MM.1S (cell line): ENCODE measurements at regions not wholly inside any gene's neighbourhood (a gene's known extent, or its start where the extent isn't known, plus 50 kb on each side); places are given as distances from the start of the nearest gene placed in this dataset.
"Not testable (repeated sequence)": the region's sequence is repeated elsewhere in the genome, so short reads cannot be mapped to it uniquely, and the experiment has no call there.

Experiments
- DNase-seq: peaks from one replicate; pipeline ENCODE4 v3.0.0-alpha.2; 2015
- H2AFZ ChIP-seq: fragments of 300-600 bp; sonication (generic); 2 replicates; pipeline ENCODE4 v1.6.0; 2016; ENCODE audit warnings: antibody characterized with exemption, low read length
- H3F3A ChIP-seq: fragments of 300-600 bp; sonication (generic); 2 replicates; pipeline ENCODE4 v1.6.1; 2016; ENCODE audit warnings: mild to moderate bottlenecking, antibody characterized with exemption, low read length, moderate library complexity, mixed read lengths; ENCODE audit not compliant: insufficient read depth
- H3K27ac ChIP-seq: fragments of 300-600 bp; sonication (generic); 2 replicates; pipeline ENCODE4 v1.5.1; 2016; ENCODE audit warnings: mild to moderate bottlenecking, low read length
- H3K27me3 ChIP-seq: fragments of 300-600 bp; sonication (generic); replicated peaks from 2 replicates; pipeline ENCODE4 v1.6.0; 2016; ENCODE audit warnings: low read length; ENCODE audit not compliant: insufficient read depth
- H3K36me3 ChIP-seq: fragments of 300-600 bp; sonication (generic); replicated peaks from 2 replicates; pipeline ENCODE4 v1.6.1; 2016; ENCODE audit warnings: mild to moderate bottlenecking, low read length, mixed read lengths; ENCODE audit not compliant: insufficient read depth
- H3K4me1 ChIP-seq: fragments of 300-600 bp; sonication (generic); 2 replicates; pipeline ENCODE4 v1.6.1; 2016; ENCODE audit warnings: low read length, mixed read lengths
- H3K4me2 ChIP-seq: fragments of 300-600 bp; sonication (generic); 2 replicates; pipeline ENCODE4 v1.6.0; 2016; ENCODE audit warnings: low read depth, low read length
- H3K4me3 ChIP-seq: fragments of 300-600 bp; sonication (generic); 2 replicates; pipeline ENCODE4 v1.5.1; 2016; ENCODE audit warnings: low read length, mixed read lengths
- H3K79me2 ChIP-seq: fragments of 300-600 bp; sonication (generic); 2 replicates; pipeline ENCODE4 v1.6.1; 2016; ENCODE audit warnings: mixed run types, low read length, mixed read lengths
- H3K9ac ChIP-seq: fragments of 300-600 bp; sonication (generic); 2 replicates; pipeline ENCODE4 v1.6.1; 2016; ENCODE audit warnings: low read length, mixed read lengths
- H3K9me2 ChIP-seq: fragments of 300-600 bp; sonication (generic); replicated peaks from 2 replicates; pipeline ENCODE4 v1.6.1; 2016; ENCODE audit warnings: mild to moderate bottlenecking, low read length, mixed read lengths; ENCODE audit not compliant: insufficient read depth
- H3K9me3 ChIP-seq: fragments of 300-600 bp; sonication (generic); replicated peaks from 2 replicates; pipeline ENCODE4 v1.6.1; 2016; ENCODE audit warnings: mild to moderate bottlenecking, low read length, mixed read lengths; ENCODE audit not compliant: insufficient read depth
- H4K20me1 ChIP-seq: fragments of 300-600 bp; sonication (generic); 2 replicates; pipeline ENCODE4 v1.6.1; 2016; ENCODE audit warnings: mild to moderate bottlenecking, low read length, moderate library complexity, mixed read lengths; ENCODE audit not compliant: insufficient read depth
- CTCF ChIP-seq: fragments of 300-600 bp; sonication (generic); IDR thresholded peaks from 2 replicates; pipeline ENCODE4 v1.5.1; 2016; ENCODE audit warnings: antibody characterized with exemption, low read length, mixed read lengths
- EZH2 ChIP-seq: fragments of 300-600 bp; sonication (generic); optimal IDR thresholded peaks from 2 replicates; pipeline ENCODE3; 2017; ENCODE audit warnings: low read depth, mild to moderate bottlenecking, antibody characterized with exemption, low read length, mixed read lengths
- EZH2phosphoT487 ChIP-seq: fragments of 300-600 bp; sonication (generic); IDR thresholded peaks from 2 replicates; pipeline ENCODE4 v1.6.1; 2018; ENCODE audit warnings: antibody characterized with exemption, low read length

- no peaks in the 10 kb centered on the region for H3K9me2 ChIP-seq
- H3K9ac ChIP-seq, result no peak overlapping the region
- H2AFZ ChIP-seq, result no peak overlapping the region
- H3K27ac ChIP-seq, result no peak overlapping the region
- H3K4me3 ChIP-seq, result no peak overlapping the region
- no peaks in the 10 kb centered on the region for H3K36me3 ChIP-seq
- H3K27me3 ChIP-seq, result no peaks in the 10 kb centered on the region
- DNase-seq, result no peak
- no peak overlapping the region for H3K4me2 ChIP-seq
- peaks cover 4% of the 10 kb centered on the region; the same call in 1 of the 2 replicates for H3F3A ChIP-seq
- H3K9me3 ChIP-seq, result no peaks in the 10 kb centered on the region
- no peaks in the 10 kb centered on the region for H4K20me1 ChIP-seq
- no peaks in the 10 kb centered on the region for H3K4me1 ChIP-seq
- H3K79me2 ChIP-seq, result no peaks in the 10 kb centered on the region
- TF ChIP-seq EZH2phosphoT487 (no peak), CTCF (no peak), EZH2 (no peak)
These were observed 111.5 kb downstream of the GNL3L start for GRCh38 chrX:54641530-54641929.

- not testable (repeated sequence) for H3F3A ChIP-seq, H3K4me2 ChIP-seq, H3K9ac ChIP-seq, H3K9me3 ChIP-seq, DNase-seq, H3K27me3 ChIP-seq, H3K4me1 ChIP-seq, H4K20me1 ChIP-seq, H2AFZ ChIP-seq, H3K9me2 ChIP-seq, H3K79me2 ChIP-seq, H3K27ac ChIP-seq, H3K36me3 ChIP-seq, H3K4me3 ChIP-seq
These were observed 117.6 kb downstream of the GNL3L start for GRCh38 chrX:54647607-54648006.

- H3F3A ChIP-seq, result no peaks in the 10 kb centered on the region
- DNase-seq, result no peak
- H3K9me2 ChIP-seq, result no peaks in the 10 kb centered on the region
- no peaks in the 10 kb centered on the region for H3K27me3 ChIP-seq
- TF ChIP-seq EZH2, result no peak
- no peaks in the 10 kb centered on the region for H4K20me1 ChIP-seq
- H3K27ac ChIP-seq, result no peak overlapping the region
- no peak overlapping the region for H2AFZ ChIP-seq
- H3K9ac ChIP-seq, result no peak overlapping the region
- H3K36me3 ChIP-seq, result no peaks in the 10 kb centered on the region
- H3K79me2 ChIP-seq, result no peaks in the 10 kb centered on the region
- no peak overlapping the region for H3K4me3 ChIP-seq
- no peak overlapping the region for H3K4me2 ChIP-seq
- H3K9me3 ChIP-seq, result no peaks in the 10 kb centered on the region
- no peaks in the 10 kb centered on the region for H3K4me1 ChIP-seq
These were observed 129.5 kb downstream of the GNL3L start for GRCh38 chrX:54659547-54659946.

- Histone ChIP-seq H3K4me2 (no peak overlapping the region), H3K9ac (no peak overlapping the region), H4K20me1 (no peaks in the 10 kb centered on the region), H3F3A (no peaks in the 10 kb centered on the region), H3K79me2 (no peaks in the 10 kb centered on the region), H3K9me2 (no peaks in the 10 kb centered on the region), H2AFZ (no peak overlapping the region), H3K9me3 (no peaks in the 10 kb centered on the region), H3K4me1 (no peaks in the 10 kb centered on the region), H3K27me3 (no peaks in the 10 kb centered on the region), H3K4me3 (no peak overlapping the region), H3K27ac (no peak overlapping the region), H3K36me3 (no peaks in the 10 kb centered on the region)
- no peak for DNase-seq
- TF ChIP-seq CTCF (no peak), EZH2phosphoT487 (no peak), EZH2 (no peak)
These were observed 122.3 kb downstream of the ITIH6 start for GRCh38 chrX:54675762-54676161.
